Stimulated activated CD8-positive, alpha-beta memory T cell treated with anti-CD3 and anti-CD28 coated beads, Interleukin-4, amount 100 ng/mL, for 48 hours (primary cell): ENCODE measurements at regions not wholly inside any gene's neighbourhood (a gene's known extent, or its start where the extent isn't known, plus 50 kb on each side); places are given as distances from the start of the nearest gene placed in this dataset.

ENCODE experiments used
- DNase-seq: peaks from one replicate; pipeline ENCODE4 v3.0.0-alpha.2; 2020

- no peak for DNase-seq
Observed at GRCh38 chr22:49112661-49113626, 714.7 kb downstream of the BRD1 start.

GRCh38 chr22:49112176-49112575 lies 715.5 kb downstream of the BRD1 start:
- DNase-seq: no peak

GRCh38 chr22:49111085-49111484 lies 716.6 kb downstream of the BRD1 start:
- no peak for DNase-seq

- no peak for DNase-seq
Observed at GRCh38 chr22:49108636-49109315, 718.9 kb downstream of the BRD1 start.

GRCh38 chr22:49107961-49108530 lies 719.6 kb downstream of the BRD1 start:
- no peak for DNase-seq

GRCh38 chr22:49107561-49107960 lies 720.1 kb downstream of the BRD1 start:
- DNase-seq: no peak

GRCh38 chr22:49106842-49107152 lies 720.9 kb downstream of the BRD1 start:
- DNase-seq: no peak

- DNase-seq: no peak
Observed at GRCh38 chr22:49106096-49106841, 721.4 kb downstream of the BRD1 start.

- DNase-seq: no peak
Observed at GRCh38 chr22:49104434-49104833, 723.2 kb downstream of the BRD1 start.

GRCh38 chr22:49103314-49104059 lies 724.2 kb downstream of the BRD1 start:
- no peak for DNase-seq

- DNase-seq: no peak
Observed at GRCh38 chr22:49102367-49102766, 725.3 kb downstream of the BRD1 start.

- DNase-seq: no peak
Observed at GRCh38 chr22:49101873-49102272, 725.8 kb downstream of the BRD1 start.

- no peak for DNase-seq
Observed at GRCh38 chr22:49101225-49101624, 726.4 kb downstream of the BRD1 start.

- DNase-seq: no peak
Observed at GRCh38 chr22:49100773-49101172, 726.9 kb downstream of the BRD1 start.

- DNase-seq: no peak
Observed at GRCh38 chr22:49100316-49100715, 727.4 kb downstream of the BRD1 start.

- DNase-seq: no peak
Observed at GRCh38 chr22:49099496-49100124, 728.1 kb downstream of the BRD1 start.

- no peak for DNase-seq
Observed at GRCh38 chr22:49099089-49099488, 728.6 kb downstream of the BRD1 start.

- DNase-seq: no peak
Observed at GRCh38 chr22:49097966-49098365, 729.7 kb downstream of the BRD1 start.

- no peak for DNase-seq
Observed at GRCh38 chr22:49097171-49097925, 730.3 kb downstream of the BRD1 start.

- no peak for DNase-seq
Observed at GRCh38 chr22:49096476-49096875, 731.2 kb downstream of the BRD1 start.

- DNase-seq: no peak
Observed at GRCh38 chr22:49095366-49095765, 732.3 kb downstream of the BRD1 start.
